CD14-positive monocyte (primary cell): ENCODE measurements at regions not wholly inside any gene's neighbourhood (a gene's known extent, or its start where the extent isn't known, plus 50 kb on each side); places are given as distances from the start of the nearest gene placed in this dataset.

Source experiments
- DNase-seq, 3 donors: peaks; one replicate each; pipeline ENCODE4 v3.0.0-alpha.2; 2011 to 2022
- H2AFZ ChIP-seq: 2 replicates; pipeline ENCODE4 v1.6.0; 2012; ENCODE audit warnings: mild to moderate bottlenecking, low read depth, low read length, inconsistent platforms; ENCODE audit not compliant: insufficient read depth, poor library complexity, severe bottlenecking
- H3K27ac ChIP-seq, 2 donors: 1 replicate in 1 of 2; 2 replicates in 1 of 2; pipeline ENCODE4 v1.5.1; 2012 to 2013; ENCODE audit warnings: low read length in 2 of 2, control low read depth in 1 of 2, inconsistent platforms in 1 of 2, low read depth in 1 of 2, mild to moderate bottlenecking in 1 of 2
- H3K27me3 ChIP-seq, 2 donors: one replicate each; pipeline versions ENCODE4 v1.6.0 to v1.6.1; 2011 to 2013; ENCODE audit warnings: low read length in 2 of 2; ENCODE audit not compliant: control insufficient read depth in 2 of 2, insufficient read depth in 2 of 2
- H3K36me3 ChIP-seq, 2 donors: replicated peaks in 1 of 2; 1 replicate in 1 of 2; 2 replicates in 1 of 2; pipeline versions ENCODE4 v1.5.1 to v1.6.1; 2012 to 2013; ENCODE audit warnings: low read length in 2 of 2, control low read depth in 1 of 2, inconsistent platforms in 1 of 2, mild to moderate bottlenecking in 1 of 2; ENCODE audit not compliant: insufficient read depth in 2 of 2, control insufficient read depth in 1 of 2
- H3K4me1 ChIP-seq, 2 donors: 1 replicate in 1 of 2; 2 replicates in 1 of 2; pipeline versions ENCODE4 v1.5.1 to v1.6.1; 2012 to 2013; ENCODE audit warnings: low read length in 2 of 2, control low read depth in 1 of 2, inconsistent platforms in 1 of 2, mild to moderate bottlenecking in 1 of 2, moderate library complexity in 1 of 2; ENCODE audit not compliant: insufficient read depth in 2 of 2, control insufficient read depth in 1 of 2
- H3K4me2 ChIP-seq: replicated peaks from 2 replicates; pipeline ENCODE3; 2012; ENCODE audit warnings: low read length, moderate library complexity, mild to moderate bottlenecking; ENCODE audit not compliant: poor library complexity, severe bottlenecking; ENCODE audit errors: extremely low read depth
- H3K4me3 ChIP-seq, 3 experiments: fragments of 200-600 bp in 1 of 3; sonication (generic) in 1 of 3; replicated peaks in 1 of 3; 1 replicate in 2 of 3; 2 replicates in 1 of 3; pipeline ENCODE4 v1.5.1; 2011 to 2013; ENCODE audit warnings: low read length in 3 of 3, mild to moderate bottlenecking in 3 of 3, control low read depth in 2 of 3, low read depth in 2 of 3, inconsistent platforms in 1 of 3, moderate library complexity in 1 of 3
- H3K79me2 ChIP-seq: 2 replicates; pipeline ENCODE4 v1.6.0; 2012; ENCODE audit warnings: mild to moderate bottlenecking, control low read depth, inconsistent platforms, low read length, moderate library complexity; ENCODE audit not compliant: insufficient read depth
- H3K9ac ChIP-seq: 2 replicates; pipeline ENCODE4 v1.6.0; 2017; ENCODE audit warnings: low read length, mild to moderate bottlenecking; ENCODE audit not compliant: insufficient read depth, poor library complexity, severe bottlenecking
- H3K9me3 ChIP-seq, 2 donors: replicated peaks in 1 of 2; 1 replicate in 1 of 2; 2 replicates in 1 of 2; pipeline versions ENCODE4 v1.5.1 to v1.6.1; 2012 to 2013; ENCODE audit warnings: low read length in 2 of 2, control low read depth in 1 of 2; ENCODE audit not compliant: control insufficient read depth in 1 of 2, insufficient read depth in 1 of 2
- H4K20me1 ChIP-seq: 2 replicates; pipeline ENCODE4 v1.6.0; 2012; ENCODE audit warnings: mild to moderate bottlenecking, low read length, control low read depth, moderate library complexity; ENCODE audit not compliant: insufficient read depth
- H3K27ac Mint-ChIP-seq, 7 donors: one replicate each; pipeline ENCODE4 v1.8.0; 2020; ENCODE audit warnings: mild to moderate bottlenecking in 7 of 7, mixed read lengths in 7 of 7, moderate library complexity in 6 of 7, inconsistent platforms in 2 of 7
- H3K27me3 Mint-ChIP-seq, 3 donors: one replicate each; pipeline ENCODE4 v1.8.0; 2021 to 2022; ENCODE audit warnings: low read depth in 3 of 3, mild to moderate bottlenecking in 3 of 3, mixed read lengths in 3 of 3, moderate library complexity in 3 of 3, inconsistent platforms in 1 of 3
- H3K36me3 Mint-ChIP-seq, 2 donors: one replicate each; pipeline ENCODE4 v1.8.0; 2020; ENCODE audit warnings: mixed read lengths in 2 of 2, inconsistent platforms in 1 of 2, mild to moderate bottlenecking in 1 of 2
- H3K4me1 Mint-ChIP-seq: one replicate; pipeline ENCODE4 v1.8.0; 2020; ENCODE audit warnings: mild to moderate bottlenecking, mixed read lengths
- H3K4me3 Mint-ChIP-seq, 2 donors: one replicate each; pipeline ENCODE4 v1.8.0; 2020; ENCODE audit warnings: mild to moderate bottlenecking in 2 of 2, mixed read lengths in 2 of 2, moderate library complexity in 1 of 2
- H3K9me3 Mint-ChIP-seq, 7 donors: one replicate each; pipeline ENCODE4 v1.8.0; 2020 to 2022; ENCODE audit warnings: mixed read lengths in 7 of 7, mild to moderate bottlenecking in 6 of 7, moderate library complexity in 6 of 7, inconsistent platforms in 2 of 7
- CTCF ChIP-seq: fragments of 200-600 bp; IDR thresholded peaks from one replicate; pipeline ENCODE4 v1.8.0; 2022; ENCODE audit warnings: antibody characterized with exemption, mild to moderate bottlenecking
- WGBS: methylation state at CpG from one replicate; pipeline ENCODE4 v1.1.5; 2013; ENCODE audit warnings: missing lambda C conversion rate; ENCODE audit not compliant: insufficient coverage; 5-methylcytosine and 5-hydroxymethylcytosine counted together
- intact Hi-C, 2 donors: fragments of 100-400 bp; cut with micrococcal nuclease; formaldehyde crosslinking; loops; one replicate each; pipeline versions ENCODE4 v1.15.0 to v1.15.1; 2023

GRCh38 chrX:98141466-98141865 lies 1257.8 kb downstream of the RPA4 start:
- no peak for TF ChIP-seq CTCF
- H3K36me3 Mint-ChIP-seq = no peaks in the 10 kb centered on the region

GRCh38 chrX:98191003-98191402 lies 1307.3 kb downstream of the RPA4 start:
- peaks cover 0 to 2% of the 10 kb centered on the region in 2 donors for H3K9me3 ChIP-seq
- DNase-seq = no peak
- no peaks in the 10 kb centered on the region for H3K27me3 ChIP-seq
- H3K4me3 ChIP-seq = no peak overlapping the region
- H3K9ac ChIP-seq = no peak overlapping the region
- no peak overlapping the region for H2AFZ ChIP-seq
- H4K20me1 ChIP-seq = no peaks in the 10 kb centered on the region
- no peak overlapping the region for H3K27ac ChIP-seq
- WGBS = no CpG with 5 or more reads among the region's 1 CpG
- H3K4me1 Mint-ChIP-seq = no peaks in the 10 kb centered on the region
- no peaks in the 10 kb centered on the region for H3K36me3 ChIP-seq
- no peak overlapping the region for H3K27ac Mint-ChIP-seq
- no peak for TF ChIP-seq CTCF
- no peak overlapping the region for H3K4me3 Mint-ChIP-seq
- H3K36me3 Mint-ChIP-seq = no peaks in the 10 kb centered on the region
- intact Hi-C loops = no loop called here
- H3K27me3 Mint-ChIP-seq = peaks cover 0 to 4% (median 2%) of the 10 kb centered on the region in 3 donors
- peaks cover 0 to 5% (median 0%) of the 10 kb centered on the region in 7 donors for H3K9me3 Mint-ChIP-seq
- no peaks in the 10 kb centered on the region for H3K4me1 ChIP-seq
- no peaks in the 10 kb centered on the region for H3K79me2 ChIP-seq
- no peak overlapping the region for H3K4me2 ChIP-seq

More at GRCh38 chrX:98141466-98141865, 1257.8 kb downstream of the RPA4 start:
- Mint-ChIP-seq H3K9me3 (peaks cover 0 to 5% (median 0%) of the 10 kb centered on the region in 7 donors), H3K4me3 (no peak overlapping the region), H3K4me1 (no peaks in the 10 kb centered on the region), H3K27ac (no peak overlapping the region), H3K27me3 (no peaks in the 10 kb centered on the region)
- no peak overlapping the region for H3K4me2 ChIP-seq
- no peaks in the 10 kb centered on the region for H3K79me2 ChIP-seq
- no peaks in the 10 kb centered on the region for H3K9me3 ChIP-seq
- H3K27ac ChIP-seq = no peak overlapping the region
- H4K20me1 ChIP-seq = no peaks in the 10 kb centered on the region
- no peak overlapping the region for H2AFZ ChIP-seq
- intact Hi-C loops = no loop called here
- H3K9ac ChIP-seq = no peak overlapping the region
- H3K27me3 ChIP-seq = no peaks in the 10 kb centered on the region
- WGBS = no CpG with 5 or more reads among the region's 1 CpG
- H3K36me3 ChIP-seq = no peaks in the 10 kb centered on the region
- no peak for DNase-seq
- no peaks in the 10 kb centered on the region for H3K4me1 ChIP-seq
- H3K4me3 ChIP-seq = no peak overlapping the region
